HG03060 (cell line): ENCODE measurements at regions not wholly inside any gene's neighbourhood (a gene's known extent, or its start where the extent isn't known, plus 50 kb on each side); places are given as distances from the start of the nearest gene placed in this dataset.

Source experiments
- ATAC-seq: cut with Tn5 transposase; IDR thresholded peaks from one replicate; pipeline ENCODE4 v1.9.1; 2021; ENCODE audit warnings: low read depth, moderate number of reproducible peaks; ENCODE audit not compliant: unreplicated experiment

DNA sequence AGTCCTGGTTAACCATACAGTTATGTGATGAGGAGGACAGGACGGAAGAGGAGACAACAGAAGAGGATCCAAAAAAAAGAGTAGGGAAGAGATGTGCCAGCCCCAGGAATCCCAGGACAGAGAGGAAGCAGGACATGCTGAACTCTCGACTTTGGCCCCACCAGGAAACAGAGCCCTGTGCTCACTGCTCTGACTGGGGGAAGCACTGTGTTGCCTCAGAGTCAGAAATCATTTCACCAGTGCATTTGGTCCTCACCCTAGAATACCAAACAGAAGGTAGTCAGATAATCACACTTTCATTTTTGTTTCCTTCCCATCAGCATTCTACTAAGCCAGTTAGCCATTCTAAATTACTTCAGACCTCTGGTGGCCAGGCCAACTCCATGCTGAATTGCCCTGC lies 421.0 kb upstream of the CDH5 start:
- no peak for ATAC-seq

DNA sequence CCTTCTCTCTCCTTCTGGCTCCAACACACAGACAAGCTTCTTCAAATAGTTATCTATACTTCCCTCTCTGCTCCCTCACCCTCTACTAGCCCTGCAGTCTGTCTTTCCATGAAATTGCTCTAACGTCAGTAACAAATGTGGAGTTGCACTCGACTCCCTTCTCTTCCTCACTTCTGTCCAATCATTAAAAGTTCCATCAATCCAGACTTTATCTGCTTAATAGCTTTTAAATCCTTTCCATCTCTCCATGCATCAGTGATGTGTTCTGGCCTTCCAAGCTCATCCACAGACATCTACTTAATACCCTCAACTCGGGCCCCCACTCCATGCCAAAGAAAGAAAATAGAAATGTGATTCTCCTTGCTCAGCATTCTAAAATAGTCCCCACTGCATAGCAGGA lies 422.1 kb upstream of the CDH5 start:
- ATAC-seq, result no peak

DNA sequence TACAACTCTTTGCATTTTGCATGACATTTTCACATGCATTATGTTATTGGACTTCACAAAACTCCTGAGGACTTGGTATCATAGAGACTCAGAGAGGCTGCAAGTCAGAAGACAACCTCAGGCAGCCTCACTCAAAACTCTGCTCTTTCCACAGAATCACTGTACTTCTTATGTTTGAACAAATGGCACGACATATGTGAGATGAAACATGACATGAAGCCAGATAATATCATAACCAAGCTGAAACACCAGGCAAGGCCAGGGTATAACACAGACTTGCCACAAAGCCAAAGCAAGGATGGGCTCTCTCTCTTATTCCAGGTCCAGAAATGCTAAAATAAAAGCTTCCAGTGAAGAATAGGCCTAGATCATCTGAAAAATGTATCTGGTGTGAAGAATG lies 425.8 kb upstream of the CDH5 start:
- ATAC-seq, result no peak

DNA sequence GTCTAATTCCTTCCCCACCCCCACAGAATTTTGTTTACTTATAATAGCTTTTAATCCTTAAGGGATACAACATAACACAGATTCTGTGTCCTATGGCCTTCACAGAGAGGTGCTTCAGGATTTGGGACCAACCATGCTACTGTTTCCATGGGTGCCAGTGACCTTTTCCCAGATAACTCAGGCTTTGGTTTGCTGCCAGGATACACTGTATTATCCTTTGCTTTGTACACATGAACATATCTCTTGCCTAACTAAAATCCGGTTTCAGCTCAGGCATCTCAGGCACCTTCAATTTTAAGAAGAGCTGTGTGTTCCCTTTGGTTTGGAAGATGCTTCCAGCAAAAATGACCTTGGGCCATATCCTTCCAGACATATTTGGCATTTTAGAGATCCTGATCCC lies 428.4 kb upstream of the CDH5 start:
- ATAC-seq, result no peak

DNA sequence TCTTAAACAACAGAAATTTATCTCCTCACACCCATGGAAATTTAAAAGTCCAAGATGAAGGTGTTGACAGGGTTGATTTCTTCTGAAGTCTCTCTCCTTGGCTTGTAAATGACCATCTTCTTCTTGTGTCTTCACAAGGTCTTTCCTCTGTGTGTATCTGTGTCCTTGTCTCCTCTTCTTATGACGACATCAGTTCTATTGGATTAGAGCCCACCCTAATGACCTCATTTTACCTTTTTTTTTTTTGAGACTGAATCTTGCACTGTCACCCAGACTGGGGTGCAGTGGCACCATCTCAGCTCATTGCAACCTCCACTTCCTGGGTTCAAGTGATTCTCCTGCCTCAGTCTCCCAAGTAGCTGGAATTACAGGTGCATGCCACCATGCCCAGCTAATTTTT lies 429.0 kb upstream of the CDH5 start:
- no peak for ATAC-seq

DNA sequence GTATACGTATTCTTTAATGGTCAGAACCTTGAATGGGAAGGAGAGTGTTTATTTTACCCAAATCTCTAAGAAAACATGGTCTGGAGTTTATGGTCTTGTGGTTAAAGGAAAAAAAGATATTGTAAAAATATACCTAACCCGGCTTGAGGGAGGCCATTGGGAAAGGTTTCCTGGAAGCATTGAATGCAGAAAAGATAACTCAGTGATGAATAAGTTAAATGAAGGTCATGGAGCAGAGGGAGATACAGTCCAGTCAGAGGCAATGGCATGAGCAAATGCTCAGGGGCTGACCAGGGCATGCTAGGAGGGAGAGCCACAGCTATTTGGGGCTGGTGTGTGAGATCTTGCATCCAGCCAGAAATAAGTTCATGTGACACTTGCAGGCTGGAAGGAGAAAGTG lies 430.4 kb upstream of the CDH5 start:
- ATAC-seq, result no peak

DNA sequence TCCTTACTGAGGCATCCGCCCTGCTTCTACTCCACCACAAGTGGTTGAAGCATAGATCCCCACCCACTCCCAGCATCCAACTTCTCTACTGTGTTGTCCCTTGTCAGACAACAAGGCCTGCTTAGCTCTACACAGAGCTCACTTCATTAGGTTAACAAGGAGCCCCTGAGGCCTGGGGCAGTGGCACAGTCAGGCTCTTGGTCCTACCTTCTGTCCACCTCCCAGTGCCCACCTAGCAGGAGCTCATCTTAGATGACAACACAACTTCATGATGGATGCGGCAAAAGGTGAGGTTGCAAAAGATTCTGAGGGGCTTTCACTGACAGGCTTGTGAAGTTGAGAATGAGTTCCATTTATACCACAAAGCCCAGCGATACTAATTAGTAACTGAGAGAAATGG lies 432.0 kb upstream of the CDH5 start:
- no peak for ATAC-seq

DNA sequence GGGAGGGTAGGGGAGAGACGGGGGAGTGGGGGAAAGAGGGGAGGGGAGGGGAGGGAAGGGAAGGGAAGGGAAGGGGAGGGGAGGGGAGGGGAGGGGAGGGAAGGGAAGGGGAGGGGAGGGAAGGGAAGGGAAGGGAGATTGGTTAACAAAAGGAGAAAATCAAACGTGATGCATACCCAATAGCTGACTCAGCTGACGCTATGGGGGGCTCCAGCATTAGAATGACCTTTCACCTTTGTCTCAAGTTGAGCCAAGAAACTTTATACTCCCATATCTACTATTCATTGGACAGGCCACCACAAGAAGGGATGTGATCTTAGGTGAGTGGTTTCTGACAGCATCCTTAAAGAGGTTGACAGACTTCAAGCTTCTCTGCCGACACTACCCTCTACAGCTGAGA lies 432.8 kb upstream of the CDH5 start:
- no peak for ATAC-seq

DNA sequence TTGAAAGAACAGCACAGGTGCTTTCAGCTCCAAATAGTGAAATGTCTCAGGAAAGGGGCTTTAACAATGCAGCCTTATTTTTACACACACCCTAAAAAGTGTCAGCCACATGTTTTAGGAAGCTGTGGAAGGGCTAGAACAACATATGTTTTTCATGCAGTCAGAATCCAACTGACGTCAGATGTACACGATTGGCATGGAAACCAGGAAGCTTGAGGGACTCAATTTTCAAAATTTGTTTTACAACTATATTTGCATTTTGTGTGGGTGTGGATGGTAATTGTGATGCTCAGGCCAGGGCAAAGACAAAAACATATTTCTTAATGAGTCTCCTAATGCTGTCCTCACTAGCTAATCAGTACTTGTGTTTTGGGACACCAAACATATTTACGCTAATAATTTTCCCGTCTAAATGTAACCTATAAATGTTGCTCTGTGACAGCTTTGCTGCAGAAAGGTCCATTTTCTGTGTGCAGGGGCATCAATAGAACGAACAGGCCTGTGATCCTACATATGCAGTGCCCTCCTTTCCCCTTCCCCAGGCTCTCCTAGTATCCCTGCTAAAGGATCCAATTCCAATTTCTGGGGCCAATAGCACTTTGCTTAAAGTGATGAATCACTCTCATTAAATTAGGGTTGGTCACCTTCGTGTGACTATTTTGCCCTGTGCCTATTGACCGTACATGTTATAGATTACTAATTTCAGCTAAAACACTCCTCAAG lies 434.0 kb upstream of the CDH5 start:
- no peak for ATAC-seq

DNA sequence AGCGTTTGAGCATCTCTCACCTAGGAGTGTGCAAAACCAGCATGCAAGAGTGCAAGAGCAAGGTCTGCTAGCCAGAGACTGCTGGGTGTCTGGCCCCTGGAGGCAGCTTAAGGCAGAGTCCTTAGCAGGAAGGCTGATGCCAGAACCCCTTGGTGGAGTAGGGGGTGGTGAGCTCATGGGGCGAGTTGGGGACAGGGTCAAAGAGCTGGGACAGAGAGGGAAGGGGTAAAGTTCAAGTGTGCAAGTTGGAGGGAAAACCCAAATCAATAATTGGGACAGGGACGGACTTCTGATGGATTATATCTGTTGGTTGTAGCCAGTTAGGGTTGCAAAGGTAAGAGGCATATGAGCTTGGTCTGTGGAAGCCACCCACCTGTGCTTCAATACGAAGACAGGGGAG lies 443.6 kb upstream of the CDH5 start:
- ATAC-seq, result no peak

DNA sequence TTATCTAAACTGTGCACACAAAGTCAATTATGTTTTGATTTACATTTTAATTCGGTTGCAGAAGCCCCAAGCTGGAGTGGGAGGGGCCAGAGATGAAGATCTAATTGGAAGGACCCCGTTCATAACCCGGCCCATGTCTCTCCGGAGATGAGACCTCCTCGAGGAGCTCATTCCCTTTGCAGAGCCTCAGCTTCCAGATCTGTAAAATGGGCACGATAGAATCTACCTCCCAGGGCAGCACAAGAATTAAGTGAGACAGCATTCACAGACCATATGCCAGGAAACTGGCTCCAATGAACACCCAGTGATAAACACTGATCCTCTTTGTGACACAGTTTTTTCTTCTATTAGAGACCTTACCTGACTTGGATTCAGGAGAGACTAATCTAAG lies 446.5 kb upstream of the CDH5 start:
- ATAC-seq, result no peak

DNA sequence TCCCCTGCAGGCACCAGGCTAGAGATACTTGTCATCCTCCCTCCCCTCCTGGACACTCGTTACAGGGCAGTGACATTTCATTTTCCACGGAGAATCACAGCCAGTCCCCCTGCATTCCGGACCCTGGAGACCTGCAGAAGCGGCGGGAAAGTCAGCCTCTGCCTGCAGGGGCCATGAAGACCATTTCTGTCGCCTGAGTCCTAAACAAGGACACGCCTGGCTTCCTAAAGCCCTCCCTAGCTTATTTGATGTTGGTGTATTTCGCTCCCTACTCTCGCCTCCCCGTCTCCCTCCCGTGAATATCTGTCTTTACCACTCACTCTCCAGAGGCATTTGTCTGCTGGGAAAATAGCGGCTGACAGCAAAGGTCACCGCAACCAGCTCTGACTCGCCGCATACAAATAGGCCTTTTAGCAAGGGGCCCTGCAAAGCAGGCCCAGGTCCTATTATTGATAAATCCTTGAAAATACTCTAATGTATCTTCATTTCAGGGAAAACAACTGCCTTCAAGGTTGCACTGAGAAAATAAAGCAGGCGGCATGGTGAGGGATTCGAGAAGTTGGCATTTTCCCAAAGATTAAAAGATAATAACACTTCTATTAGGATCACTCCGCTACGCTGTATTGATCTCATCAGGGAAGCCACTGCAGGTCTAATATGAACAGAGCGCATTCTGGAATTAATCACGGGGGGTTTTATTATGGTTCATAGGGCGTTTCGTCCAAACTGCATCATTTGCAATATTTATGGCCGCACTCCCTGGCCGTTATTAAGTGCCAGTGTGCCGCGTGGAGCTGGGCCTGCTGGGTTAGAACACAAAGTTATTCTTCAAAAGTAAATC lies 447.1 kb upstream of the CDH5 start:
- no peak for ATAC-seq

DNA sequence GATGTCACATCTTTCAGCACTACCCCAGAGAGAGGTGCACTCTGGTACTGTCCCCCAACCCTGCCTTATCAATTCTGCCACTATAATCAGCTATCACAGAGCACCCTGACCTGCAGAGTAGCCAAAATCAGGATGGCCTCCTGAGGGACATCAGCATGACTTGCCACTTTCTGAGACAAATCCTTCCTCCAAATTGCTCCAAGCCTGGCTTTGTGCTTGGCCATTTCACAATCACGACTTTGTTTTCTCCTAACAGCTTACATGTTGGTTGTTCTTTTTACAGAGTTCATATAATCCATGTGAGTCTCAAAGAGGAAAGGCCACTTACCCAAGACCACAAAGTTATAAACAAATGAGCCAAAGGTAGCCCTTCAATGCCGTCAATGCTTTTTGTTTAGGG lies 449.0 kb upstream of the CDH5 start:
- ATAC-seq, result no peak

DNA sequence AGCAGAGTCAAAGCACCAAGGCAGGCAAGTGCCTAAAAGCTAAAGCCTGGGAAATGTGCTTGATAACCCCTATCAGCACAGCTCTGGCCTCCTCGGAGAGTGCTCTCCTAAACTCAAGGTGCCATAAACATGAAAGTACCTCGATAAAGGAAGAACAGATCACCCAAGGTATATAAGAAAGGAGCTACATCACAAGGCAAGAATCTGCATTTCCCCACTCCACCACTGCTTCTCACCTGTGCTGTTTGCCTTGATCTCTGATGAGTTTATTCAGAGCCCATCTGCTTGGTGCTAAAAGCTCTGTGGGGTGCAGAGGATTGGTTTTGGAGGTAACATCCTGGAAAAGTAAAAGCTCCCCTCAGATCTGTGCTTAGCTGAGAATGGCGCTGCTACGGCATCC lies 449.5 kb upstream of the CDH5 start:
- no peak for ATAC-seq

DNA sequence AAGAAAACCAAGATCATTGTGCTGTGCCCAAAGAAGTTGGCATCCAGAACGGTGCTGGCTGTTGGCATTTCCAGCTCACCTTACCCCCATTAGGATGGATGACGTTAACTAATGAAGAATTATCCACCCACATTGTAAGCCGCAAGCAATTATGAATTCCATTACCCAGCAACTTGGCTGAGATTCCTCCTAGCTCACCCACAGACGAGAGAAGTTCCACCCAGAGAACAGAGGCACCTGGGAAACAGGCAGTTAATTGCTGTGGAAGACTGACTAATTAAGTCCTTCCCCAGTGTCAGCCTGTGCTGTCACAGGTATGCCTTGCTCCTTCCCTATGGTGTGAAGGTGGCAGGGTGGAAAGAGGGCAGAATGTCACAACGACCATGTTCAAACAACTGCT lies 456.2 kb upstream of the CDH5 start:
- ATAC-seq, result no peak

DNA sequence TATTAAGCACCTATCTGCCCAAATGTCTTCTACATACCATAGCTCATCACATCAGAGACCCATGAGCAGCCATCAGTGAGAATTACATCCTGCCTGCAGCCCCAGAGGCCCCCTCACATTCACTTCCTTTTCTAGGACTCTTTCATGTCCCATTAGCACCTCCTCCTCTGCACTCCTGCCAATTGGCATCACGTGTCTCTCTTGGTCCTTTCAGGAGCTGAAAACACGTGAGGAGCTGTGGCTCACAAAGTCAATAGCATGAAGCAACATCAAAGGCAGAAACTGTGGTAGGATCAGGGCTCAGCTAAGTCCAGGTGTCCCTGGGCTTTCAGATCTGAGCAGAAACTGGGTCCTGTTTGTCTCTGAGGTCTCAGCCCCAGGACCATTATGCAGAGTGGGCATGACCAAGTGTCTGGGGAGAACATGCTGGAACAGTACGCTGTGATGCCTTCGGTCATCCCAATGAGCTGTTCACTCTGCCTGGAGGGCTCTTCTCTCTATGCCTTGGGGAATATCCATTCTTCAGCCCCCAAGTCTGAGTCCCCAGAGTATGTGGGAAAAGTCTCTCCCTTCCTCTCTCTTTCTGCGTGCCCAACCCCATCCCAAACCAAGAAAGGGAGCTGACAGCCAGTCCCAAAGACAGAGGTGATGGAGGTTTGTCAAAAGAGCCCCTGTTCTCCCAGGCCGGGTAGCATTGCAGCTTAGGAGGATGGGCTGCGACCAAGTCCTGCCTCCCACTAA lies 457.0 kb upstream of the CDH5 start:
- ATAC-seq, result no peak

DNA sequence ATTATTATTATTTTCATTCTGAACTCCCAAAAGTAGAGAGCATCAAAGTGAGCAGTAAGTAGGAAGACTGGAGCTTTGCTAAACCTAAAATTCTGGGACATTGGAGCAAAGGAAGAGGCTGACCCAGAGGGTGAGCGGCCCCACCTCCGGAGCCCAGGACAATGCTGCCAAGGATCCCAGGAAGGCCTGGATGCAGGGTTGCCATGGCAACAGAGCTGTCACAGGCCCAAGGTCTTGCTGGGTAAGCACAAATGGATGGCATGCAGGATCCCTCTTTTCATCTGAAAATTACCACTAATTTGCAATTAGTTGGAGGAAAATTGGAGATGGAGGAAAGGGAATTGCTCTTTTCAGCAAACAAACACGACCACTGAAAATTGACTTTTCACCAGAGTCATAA lies 457.9 kb upstream of the CDH5 start:
- ATAC-seq, result no peak

DNA sequence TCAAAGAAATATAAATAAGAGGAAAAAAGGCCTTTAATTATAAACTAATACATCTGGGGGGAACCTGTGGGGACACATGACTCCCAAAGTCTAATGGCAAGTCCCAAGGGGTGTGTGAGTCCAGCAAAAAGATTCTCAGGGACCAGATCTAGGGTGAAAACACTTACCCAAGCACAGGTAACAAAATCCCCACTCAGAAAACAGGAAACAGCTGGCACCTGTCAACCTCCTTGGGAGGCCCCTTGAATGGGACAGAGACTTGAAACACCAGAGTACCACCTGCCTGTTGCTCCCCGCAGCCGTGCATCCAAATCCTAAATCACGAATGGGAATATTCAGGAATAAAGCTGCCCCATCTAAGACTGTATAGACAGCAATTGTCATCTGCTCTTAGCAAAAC lies 461.2 kb upstream of the CDH5 start:
- no peak for ATAC-seq

DNA sequence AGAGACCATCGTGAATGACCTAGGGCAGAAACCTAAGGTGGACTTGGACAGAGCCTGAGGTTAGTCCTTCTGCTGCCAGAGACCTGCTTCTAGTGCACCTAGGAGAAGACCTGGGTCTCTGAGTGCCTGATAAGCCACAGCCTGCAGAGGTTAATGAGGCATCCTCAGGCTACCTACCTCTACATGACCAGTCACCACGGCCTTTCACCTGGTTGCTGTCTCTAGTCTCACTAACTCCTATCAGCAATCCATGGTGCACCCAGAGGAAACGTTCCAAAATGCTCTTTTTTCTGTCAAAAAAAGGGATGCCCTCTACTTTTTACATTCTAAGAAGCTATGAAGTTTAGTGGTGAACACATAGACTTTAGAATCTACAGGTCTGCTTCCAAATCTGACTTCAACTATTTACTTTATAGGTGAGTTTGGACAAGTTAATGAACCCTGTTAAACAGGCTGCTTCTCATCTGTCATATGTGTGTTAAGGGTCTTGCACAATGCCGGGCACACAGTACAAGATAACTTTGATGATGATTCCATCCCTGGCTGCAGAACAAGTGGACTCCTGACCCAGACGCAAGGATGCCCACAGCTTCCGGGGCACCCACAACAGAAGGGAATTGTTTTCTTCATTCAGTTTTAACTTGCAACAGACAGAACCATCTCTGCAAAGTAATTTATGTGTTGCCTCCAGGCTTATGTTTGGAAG lies 469.9 kb upstream of the CDH5 start:
- no peak for ATAC-seq

DNA sequence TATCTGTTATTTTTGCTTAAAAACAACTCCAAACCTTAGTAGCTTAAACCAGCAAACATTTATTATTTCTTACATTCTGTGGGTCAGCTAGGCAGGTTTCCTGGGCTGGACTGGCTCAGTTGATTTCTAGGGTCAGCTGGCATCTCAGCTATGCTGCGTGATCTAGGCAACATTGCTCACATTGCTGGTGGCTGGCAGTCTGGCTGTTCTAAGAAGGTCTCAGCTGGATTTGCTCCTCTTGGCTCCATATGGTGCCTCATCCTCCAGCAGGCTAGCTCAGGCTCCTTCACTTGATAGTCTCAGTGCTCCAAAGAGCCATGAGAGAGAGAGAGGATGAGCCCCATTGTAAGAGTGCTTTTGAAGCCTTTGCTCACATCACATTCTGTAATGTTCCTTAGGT lies 470.6 kb upstream of the CDH5 start:
- no peak for ATAC-seq

DNA sequence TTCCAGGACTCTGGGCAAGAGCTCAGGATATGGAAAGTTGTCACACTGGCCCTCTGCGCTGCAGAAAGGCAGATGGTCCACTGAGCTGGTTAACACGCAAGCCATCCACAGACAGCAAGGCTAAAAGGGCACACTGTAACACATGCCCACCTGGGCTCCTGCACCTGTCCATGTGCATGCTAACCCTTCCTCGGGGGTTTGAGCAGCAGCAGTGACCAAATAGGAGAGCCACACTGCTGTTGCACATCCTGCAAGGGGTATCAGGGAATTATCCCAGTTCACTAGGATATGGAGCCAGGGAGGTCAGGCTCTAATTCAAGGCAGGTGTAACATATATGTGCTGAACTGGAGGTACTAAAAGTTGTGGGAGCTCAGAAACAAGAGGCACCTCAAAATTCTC lies 471.0 kb upstream of the CDH5 start:
- no peak for ATAC-seq
